ENCODE measurements at regions not wholly inside any gene's neighbourhood (a gene's known extent, or its start where the extent isn't known, plus 50 kb on each side); places are given as distances from the start of the nearest gene placed in this dataset.

- Mint-ChIP-seq H3K9me3 (peaks cover 11% of the 10 kb centered on the region), H3K4me1 (ENCODE audit: low read depth) (no peaks in the 10 kb centered on the region), H3K27ac (no peak overlapping the region), H3K36me3 (ENCODE audit: low read depth) (no peaks in the 10 kb centered on the region), H3K27me3 (no peaks in the 10 kb centered on the region), H3K4me3 (no peak overlapping the region)
- DNase-seq, result no peak
- ChIA-PET CTCF (no interaction called here), POLR2A (no interaction called here)
- ATAC-seq, result no peak
- TF ChIP-seq CTCF (IDR thresholded peaks at IDR 0.05), result no peak
- intact Hi-C loops (cut with micrococcal nuclease), result no loop called here
These were observed 2095.1 kb downstream of the NCAM2 start for GRCh38 chr21:23093259-23093658.

- no peak for TF ChIP-seq CTCF (IDR thresholded peaks at IDR 0.05)
- no peak for ATAC-seq
- Mint-ChIP-seq H3K36me3 (ENCODE audit: low read depth) (no peaks in the 10 kb centered on the region), H3K4me3 (no peak overlapping the region), H3K4me1 (ENCODE audit: low read depth) (no peaks in the 10 kb centered on the region), H3K27me3 (no peaks in the 10 kb centered on the region), H3K27ac (no peak overlapping the region), H3K9me3 (peaks cover 3% of the 10 kb centered on the region)
- POLR2A ChIA-PET, result no interaction called here
- no peak for DNase-seq
- intact Hi-C loops (cut with micrococcal nuclease), result no loop called here
- CTCF ChIA-PET, result no interaction called here
These were observed 2101.0 kb downstream of the NCAM2 start for GRCh38 chr21:23099185-23099584.

GRCh38 chr21:23101111-23101510, 2102.9 kb downstream of the NCAM2 start:
- ChIA-PET CTCF (no interaction called here), POLR2A (no interaction called here)
- DNase-seq, result no peak
- Mint-ChIP-seq H3K36me3 (ENCODE audit: low read depth) (no peaks in the 10 kb centered on the region), H3K4me3 (no peak overlapping the region), H3K9me3 (peaks cover 3% of the 10 kb centered on the region), H3K27ac (no peak overlapping the region), H3K4me1 (ENCODE audit: low read depth) (no peaks in the 10 kb centered on the region), H3K27me3 (no peaks in the 10 kb centered on the region)
- ATAC-seq, result no peak
- intact Hi-C loops (cut with micrococcal nuclease), result no loop called here
- no peak for TF ChIP-seq CTCF (IDR thresholded peaks at IDR 0.05)

GRCh38 chr21:23108533-23108932, 2110.3 kb downstream of the NCAM2 start:
- ATAC-seq (no peak), DNase-seq (no peak)
- intact Hi-C loops (cut with micrococcal nuclease), result no loop called here
- CTCF ChIA-PET, result no interaction called here
- H3K27me3 Mint-ChIP-seq, result no peaks in the 10 kb centered on the region
- no peak overlapping the region for H3K27ac Mint-ChIP-seq
- no peaks in the 10 kb centered on the region for H3K4me1 Mint-ChIP-seq (ENCODE audit: low read depth)
- H3K4me3 Mint-ChIP-seq, result no peak overlapping the region
- no peaks in the 10 kb centered on the region for H3K9me3 Mint-ChIP-seq
- no peak for TF ChIP-seq CTCF (IDR thresholded peaks at IDR 0.05)
- POLR2A ChIA-PET, result no interaction called here
- H3K36me3 Mint-ChIP-seq (ENCODE audit: low read depth), result no peaks in the 10 kb centered on the region

- no peaks in the 10 kb centered on the region for H3K4me1 Mint-ChIP-seq (ENCODE audit: low read depth)
- intact Hi-C loops (cut with micrococcal nuclease), result no loop called here
- ATAC-seq (no peak), DNase-seq (no peak)
- H3K36me3 Mint-ChIP-seq (ENCODE audit: low read depth), result no peaks in the 10 kb centered on the region
- no peaks in the 10 kb centered on the region for H3K9me3 Mint-ChIP-seq
- no peaks in the 10 kb centered on the region for H3K27me3 Mint-ChIP-seq
- H3K27ac Mint-ChIP-seq, result no peak overlapping the region
- POLR2A ChIA-PET, result no interaction called here
- CTCF ChIA-PET, result no interaction called here
- no peak overlapping the region for H3K4me3 Mint-ChIP-seq
- TF ChIP-seq CTCF (IDR thresholded peaks at IDR 0.05), result no peak
These were observed 2112.9 kb downstream of the NCAM2 start for GRCh38 chr21:23111070-23111600.
